NCI-H2107 (cell line): ENCODE measurements at regions not wholly inside any gene's neighbourhood (a gene's known extent, or its start where the extent isn't known, plus 50 kb on each side); places are given as distances from the start of the nearest gene placed in this dataset.
"Not testable (repeated sequence)": the region's sequence is repeated elsewhere in the genome, so short reads cannot be mapped to it uniquely, and the experiment has no call there.

Source experiments
- DNase-seq: peaks from one replicate; lab custom pipeline; 2025; lab: John Stamatoyannopoulos, UW

DNA sequence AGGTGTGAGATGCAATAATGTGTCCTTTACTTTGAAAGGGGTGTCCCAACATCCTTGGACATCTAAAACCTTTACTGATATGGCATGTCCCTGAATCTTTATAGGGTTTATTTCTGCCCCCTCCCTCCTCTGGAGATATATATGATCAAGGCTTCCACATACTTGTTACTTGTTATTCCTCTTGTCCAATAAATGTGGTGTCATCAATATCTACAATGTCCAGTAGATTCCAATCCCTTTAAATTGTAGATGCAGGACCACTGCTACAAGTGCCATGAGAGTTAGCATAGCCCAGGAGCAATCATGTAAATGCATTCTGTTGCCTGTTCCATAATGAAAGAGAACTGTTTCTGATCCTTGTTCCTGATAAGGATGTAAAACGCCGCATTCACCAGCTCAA lies 479.7 kb upstream of the MEIS1 start:
- DNase-seq = no peak

- DNase-seq = no peak
Measured at GRCh38 chr2:65952966-65953761, 481.8 kb upstream of the MEIS1 start.

DNA sequence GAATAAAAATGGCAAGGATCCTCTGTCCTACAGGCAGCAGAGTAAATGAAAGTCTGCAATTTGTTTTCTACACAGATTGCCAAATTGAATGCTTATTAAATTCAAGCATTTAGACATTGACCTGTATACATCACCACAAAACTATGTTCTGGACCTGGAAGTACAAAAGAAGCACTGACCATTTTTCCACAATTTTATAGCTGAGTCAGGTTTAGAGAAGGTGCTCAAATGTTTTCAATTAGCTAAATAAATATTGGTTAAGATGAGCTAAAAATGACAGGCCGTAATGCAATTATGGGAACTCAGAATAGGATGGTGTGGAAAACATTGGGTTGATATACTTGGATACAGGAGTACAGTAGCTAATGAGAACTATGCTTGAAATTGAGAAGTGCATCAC lies 490.7 kb upstream of the MEIS1 start:
- DNase-seq = no peak

DNA sequence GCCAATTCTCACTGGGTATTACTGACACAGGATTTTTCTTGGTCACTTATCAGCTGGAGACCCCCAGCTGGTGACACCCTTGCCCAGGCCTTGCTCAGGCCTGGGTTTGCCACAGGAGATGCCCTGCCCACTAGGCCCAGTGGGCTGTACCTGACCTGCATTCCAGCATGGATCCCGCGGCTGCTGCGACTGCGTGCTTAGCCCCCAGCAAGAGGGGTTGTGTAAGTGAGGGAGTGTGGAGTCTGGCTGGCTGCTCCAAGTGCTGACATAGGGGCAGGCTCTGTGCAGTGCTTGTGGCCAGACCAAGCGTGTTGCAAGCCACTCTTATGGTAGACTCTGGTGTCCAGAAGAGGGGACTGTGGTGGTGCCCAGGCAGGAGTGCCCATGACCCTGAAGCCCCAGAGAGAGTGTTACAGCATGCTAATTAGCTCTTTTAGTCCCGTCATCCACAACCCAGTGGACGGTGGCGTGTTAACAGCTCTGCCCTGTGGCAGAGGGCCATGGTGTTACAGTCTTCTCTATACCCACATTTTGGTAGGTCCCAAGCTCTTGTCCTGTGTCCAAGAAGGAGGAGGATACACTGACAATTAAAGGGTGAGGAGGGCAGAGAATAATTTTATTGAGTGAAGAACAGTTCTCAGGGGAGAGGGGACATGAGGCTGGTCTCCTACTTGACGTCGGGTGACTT lies 491.7 kb upstream of the MEIS1 start:
- no peak for DNase-seq

DNA sequence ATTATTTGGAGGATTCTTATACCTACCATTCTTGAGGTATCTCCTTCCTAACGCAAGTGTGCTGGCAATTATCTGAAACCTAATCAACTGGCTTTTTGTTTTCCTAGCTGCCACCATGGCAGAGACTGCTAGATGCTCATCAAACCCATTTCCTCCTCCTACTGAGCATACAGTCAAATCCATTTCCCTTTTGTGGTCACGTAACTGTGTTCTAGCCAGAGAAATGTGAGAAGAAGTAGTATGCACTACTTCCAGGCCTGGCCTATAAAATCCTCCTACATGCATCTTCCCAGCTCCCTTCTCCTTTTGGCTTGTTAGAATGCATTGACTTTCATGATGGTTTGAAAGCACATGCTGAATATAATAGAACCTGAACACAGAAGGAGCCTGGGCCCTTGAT lies 494.1 kb upstream of the MEIS1 start:
- no peak for DNase-seq

DNA sequence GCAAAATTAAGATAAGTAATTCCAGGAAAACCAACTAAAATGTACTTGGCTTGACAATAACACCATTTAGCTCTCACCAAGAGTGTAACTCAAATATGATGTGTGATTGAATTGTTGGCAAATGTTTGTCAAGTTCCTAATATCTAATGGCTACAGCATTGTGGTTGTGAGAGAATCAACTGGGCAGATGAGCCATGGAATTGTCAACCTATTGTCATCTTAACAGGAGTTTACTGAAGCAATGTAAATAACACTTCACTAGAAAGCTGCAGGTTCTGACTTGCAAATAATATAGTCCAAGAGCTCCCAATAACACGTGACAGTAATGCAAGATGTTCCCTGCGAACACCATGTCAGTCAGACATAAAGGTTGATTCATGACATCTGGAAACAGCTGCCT lies 495.2 kb upstream of the MEIS1 start:
- DNase-seq = no peak

DNA sequence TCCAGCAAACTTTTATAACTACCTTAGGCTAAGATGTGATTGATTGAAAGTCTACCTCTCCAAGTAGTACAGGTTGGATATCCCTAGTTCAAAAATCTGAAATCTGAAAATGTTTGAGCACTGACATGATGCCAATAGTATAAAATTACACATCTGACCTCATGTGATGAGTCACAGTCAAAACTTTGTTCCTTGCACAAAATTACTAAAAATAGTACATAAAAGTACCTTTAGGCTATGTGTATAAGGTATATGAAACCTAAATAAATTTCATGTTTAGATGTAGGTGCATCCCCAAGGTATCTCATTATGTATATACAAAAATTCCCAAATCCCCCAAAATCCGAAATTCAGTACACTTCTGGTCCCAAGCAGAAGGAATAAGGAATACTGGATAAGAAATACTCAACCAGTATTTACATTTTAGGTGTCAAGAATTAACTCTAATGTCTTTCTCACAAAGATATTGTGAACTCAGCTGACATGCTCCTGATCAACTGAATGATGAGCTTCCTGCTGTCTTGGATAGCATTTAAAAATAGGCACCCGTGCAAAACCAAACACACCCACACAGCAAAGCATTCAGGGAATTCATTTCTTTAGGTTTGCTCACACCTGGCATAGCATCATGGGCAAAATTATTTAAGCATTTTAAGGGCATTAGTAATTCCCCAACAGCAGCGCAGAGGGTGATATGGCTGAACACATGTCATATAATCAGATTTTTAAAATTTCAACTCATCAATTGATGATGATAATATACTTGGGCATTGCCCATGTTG lies 497.4 kb upstream of the MEIS1 start:
- DNase-seq = no peak

DNA sequence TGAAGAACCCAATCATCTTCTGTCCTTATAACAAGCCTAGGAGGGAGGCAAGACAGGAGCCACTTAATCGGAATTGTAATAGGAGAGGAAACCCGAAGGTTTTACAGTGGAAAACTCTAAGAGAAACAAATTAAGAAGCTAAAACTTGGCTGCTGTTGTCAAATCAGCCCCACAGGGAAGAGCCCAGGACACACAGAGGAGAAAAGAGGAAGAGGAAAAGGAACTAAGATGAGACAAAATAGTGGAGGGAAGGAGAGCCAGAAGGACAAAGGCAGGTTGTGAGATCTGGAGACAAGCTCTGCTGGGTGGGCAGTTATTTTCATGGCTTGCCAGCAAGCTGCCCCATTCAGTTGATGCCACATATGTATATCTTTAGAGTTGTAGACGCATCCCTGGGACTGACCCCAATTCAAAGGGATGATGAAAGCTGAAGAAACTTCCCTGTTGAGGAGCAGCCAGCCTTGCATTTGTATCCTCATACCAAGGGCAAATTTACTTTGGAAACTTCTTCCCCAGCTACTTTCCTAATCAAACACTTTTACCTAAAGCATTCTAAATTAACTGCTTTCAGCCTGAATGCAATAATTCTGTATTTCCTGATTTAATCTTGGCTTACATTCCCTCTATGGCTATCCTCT lies 499.8 kb upstream of the MEIS1 start:
- no peak for DNase-seq

DNA sequence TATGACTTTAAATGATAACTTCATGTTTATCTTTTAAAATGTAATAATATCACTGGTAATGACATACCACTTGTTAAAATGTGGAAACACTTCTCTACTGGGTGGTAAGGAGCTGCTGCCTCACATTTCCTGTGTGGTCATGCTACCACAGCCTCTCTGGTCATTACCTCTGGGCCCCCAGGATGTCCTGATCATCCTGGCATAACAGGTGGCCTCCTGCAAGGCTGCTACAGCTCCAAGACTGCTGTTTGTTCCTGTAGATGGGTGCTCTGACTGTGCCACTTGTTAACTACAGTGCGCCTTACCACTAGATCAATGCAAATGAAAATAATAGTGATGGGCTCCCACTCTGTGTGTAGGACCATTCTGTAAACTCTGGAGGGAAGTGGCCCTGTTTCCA lies 500.2 kb upstream of the SPRED2 start:
- no peak for DNase-seq

DNA sequence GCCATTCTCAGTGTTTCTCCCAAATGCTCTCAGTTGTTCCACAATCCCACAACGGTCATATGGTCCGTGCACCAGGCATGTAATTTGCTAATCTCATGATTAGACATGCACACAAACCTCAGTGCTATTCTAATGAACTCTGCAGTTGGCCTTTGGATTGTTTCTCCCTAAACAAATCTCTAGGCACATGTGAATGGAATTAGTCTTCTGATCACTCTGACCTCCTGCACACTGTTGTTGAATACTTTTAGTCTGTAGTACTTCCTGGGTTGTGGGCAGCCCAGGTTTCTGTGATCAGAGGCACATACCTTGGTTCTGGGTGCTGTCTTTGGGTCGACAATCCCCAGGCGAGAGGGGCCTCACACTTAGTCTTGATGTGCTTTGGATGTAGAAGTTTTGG lies 498.7 kb upstream of the SPRED2 start:
- no peak for DNase-seq

GRCh38 chr2:65930259-65930658 lies 497.9 kb upstream of the SPRED2 start:
- DNase-seq = no peak

GRCh38 chr2:65929664-65930063 lies 497.3 kb upstream of the SPRED2 start:
- DNase-seq = not testable (repeated sequence)

- no peak for DNase-seq
Measured at GRCh38 chr2:65922794-65923193, 490.4 kb upstream of the SPRED2 start.

DNA sequence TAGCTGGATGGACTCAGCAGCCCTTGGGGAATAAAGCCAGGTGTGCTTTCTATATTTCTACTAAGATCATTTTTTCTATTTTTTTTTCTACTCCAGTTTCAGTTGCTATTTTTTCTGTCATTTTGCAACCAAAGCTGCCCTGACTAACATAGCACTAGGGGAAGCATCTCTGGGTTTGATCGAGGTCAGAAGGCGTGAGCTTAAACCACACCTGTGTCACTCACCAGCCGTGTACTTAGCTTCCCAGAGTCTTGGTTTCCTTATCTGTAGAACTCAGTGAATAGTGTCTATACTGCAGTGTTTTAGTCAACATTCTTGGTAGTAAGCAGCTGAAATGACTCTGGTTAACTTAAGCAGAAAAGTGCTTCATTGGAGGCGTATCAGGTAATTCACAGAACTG lies 489.6 kb upstream of the SPRED2 start:
- DNase-seq = no peak

DNA sequence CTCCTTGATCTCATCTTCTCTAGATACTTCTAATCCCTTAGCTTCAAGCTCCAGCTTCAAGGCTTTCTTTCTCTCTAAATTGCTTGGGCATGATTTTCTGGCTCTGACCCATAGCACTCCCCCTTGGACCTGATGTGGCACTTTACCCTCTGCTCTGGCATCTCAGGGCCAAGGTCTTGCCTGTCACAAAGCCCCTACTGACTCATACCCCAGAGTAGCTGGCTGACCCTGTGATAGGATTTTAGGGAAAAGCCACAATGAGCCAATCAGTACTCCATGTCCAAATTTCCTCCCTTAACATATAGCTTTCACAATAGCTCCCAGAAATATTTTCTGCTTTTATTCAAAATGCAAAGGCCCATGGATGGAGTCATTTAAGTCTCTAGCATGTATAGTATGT lies 488.7 kb upstream of the SPRED2 start:
- DNase-seq = no peak

GRCh38 chr2:65920659-65921058 lies 488.3 kb upstream of the SPRED2 start:
- no peak for DNase-seq

GRCh38 chr2:65919550-65920188 lies 487.3 kb upstream of the SPRED2 start:
- DNase-seq = no peak

DNA sequence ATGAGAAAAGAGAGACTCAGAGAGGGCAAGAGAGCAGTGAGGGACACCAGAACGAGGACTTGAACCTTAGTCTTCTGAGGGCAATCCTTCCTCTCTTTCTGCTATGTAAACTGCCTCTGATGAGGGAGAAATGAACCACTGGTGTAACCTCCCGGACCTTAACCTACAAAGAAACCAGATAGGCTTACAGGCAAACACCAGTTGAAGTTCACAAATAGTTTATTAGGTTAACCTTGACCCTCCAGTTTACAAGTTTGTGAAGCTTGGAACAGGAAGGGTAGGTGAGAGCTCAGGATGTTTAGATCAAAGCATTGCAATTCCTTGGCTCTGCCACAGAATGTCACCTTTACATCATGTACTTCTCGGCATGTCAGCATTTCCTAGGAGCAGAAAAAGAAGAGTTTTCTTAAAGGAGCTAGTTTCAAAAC lies 486.4 kb upstream of the SPRED2 start:
- no peak for DNase-seq

DNA sequence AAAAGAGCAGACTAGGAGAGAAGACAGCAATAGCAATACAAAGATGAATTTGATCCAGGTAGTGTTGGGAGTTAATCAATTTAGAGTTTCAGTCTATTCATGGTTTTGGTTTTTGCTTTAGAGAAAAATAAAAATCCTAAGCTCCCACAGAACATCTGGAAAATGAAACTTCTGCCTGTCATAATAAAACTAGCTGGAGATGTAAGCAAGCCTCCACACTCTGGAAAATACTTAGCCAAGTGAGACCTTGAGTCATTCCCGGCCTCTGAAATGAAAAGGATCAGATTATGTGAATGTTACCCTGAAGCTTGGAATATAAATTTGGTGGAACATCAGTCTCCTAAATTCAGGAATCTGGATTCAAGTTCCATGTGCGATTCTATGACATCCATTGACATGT lies 485.6 kb upstream of the SPRED2 start:
- DNase-seq = no peak

DNA sequence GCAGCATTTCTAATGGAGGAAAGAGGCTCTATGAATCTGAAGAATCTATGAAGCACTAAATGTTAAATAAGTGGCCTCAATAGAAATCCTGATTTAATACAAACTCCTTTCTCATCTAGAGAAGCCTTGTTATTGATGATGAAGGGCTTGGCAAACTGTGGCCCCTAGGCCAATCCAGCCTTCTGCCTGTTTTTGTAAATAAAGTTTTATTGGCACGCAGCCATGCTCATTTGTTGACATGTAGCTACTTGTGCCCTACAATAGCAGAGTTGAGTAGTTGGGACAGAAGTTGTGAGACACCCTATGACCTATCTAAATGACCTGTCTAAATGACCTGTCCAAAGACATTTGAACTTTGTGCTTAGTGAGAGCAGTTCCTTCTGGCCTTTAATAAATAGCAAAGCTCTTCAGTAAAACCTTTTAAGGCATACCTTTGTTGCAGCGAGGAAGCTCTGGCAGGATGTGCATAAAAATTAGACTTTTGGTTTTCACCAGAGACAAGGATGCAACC lies 484.4 kb upstream of the SPRED2 start:
- DNase-seq = no peak

DNA sequence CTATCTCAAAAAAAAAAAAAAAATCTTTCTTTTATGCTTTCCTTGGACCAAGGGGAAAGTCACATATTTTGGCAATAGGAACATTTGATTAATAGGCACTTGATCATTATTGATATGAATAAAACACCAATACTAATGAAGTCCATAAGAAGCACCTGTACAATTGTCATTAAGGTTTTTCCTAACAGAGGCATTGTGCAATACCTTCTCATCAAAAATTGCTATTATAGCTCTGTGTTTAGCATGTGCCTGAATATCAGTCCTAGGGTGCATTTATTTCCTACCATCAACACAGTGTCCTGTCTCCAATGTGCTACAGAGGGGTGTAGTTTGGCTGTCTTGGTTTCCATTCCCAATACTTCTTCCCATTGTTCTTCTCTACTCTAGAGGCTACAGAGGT lies 483.8 kb upstream of the SPRED2 start:
- DNase-seq = no peak

DNA sequence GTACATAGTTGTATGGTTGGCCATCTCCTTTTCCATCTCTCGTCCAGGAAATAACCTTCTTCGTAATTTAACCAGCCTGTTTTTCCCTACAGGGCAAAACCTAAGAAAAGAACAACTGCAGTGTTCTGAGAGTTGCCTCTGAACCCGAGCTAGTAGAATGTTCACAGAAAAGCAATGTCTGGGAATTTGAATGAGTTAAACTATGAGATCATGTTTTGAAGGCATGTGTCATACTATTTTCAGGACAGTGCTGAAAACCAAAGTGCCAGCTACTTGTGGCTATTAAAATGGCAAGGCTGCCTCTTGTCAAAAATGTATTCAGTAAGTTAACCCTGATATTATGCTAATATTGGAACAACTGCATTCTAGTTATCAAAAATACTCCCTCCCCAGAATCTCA lies 482.9 kb upstream of the SPRED2 start:
- no peak for DNase-seq
